ENCODE measurements at regions not wholly inside any gene's neighbourhood (a gene's known extent, or its start where the extent isn't known, plus 50 kb on each side); places are given as distances from the start of the nearest gene placed in this dataset.

- TF ChIP-seq POLR2A (IDR thresholded peaks at IDR 0.05) (no peak), CTCF (IDR thresholded peaks at IDR 0.05) (no peak), EP300 (IDR thresholded peaks at IDR 0.05) (no peak), POLR2AphosphoS5 (IDR thresholded peaks at IDR 0.05) (no peak)
Observed at GRCh38 chr4:101682946-101683345, 107.6 kb upstream of the BANK1 start.
